GM21447 (cell line): ENCODE measurements at regions not wholly inside any gene's neighbourhood (a gene's known extent, or its start where the extent isn't known, plus 50 kb on each side); places are given as distances from the start of the nearest gene placed in this dataset.

Experiments
- ATAC-seq: cut with Tn5 transposase; IDR thresholded peaks from one replicate; pipeline ENCODE4 v1.9.1; 2021; ENCODE audit not compliant: unreplicated experiment

GRCh38 chr15:97077975-97078374 lies 747.5 kb downstream of the NR2F2 start:
- ATAC-seq, result no peak

DNA sequence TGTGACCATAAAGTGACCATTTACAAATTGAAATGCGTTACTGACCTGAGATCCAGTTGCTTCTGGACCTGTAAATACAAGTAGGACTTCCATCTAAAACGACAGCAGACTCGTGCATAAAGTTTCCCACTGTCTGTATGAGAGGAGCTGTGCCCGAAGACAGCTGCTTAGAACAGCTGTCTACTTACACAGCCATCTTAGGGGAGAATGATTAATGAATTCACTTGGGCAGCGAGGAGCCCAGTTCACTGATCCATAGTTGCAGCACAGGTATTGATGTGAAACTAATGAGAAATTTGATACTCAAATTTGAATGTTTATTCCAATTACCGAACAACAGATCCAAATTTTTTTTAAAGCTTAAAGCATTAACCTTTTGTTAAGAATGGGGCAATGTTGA lies 748.1 kb downstream of the NR2F2 start:
- ATAC-seq, result no peak

- ATAC-seq, result no peak
Measured at GRCh38 chr15:97081666-97082226, 751.2 kb downstream of the NR2F2 start.

DNA sequence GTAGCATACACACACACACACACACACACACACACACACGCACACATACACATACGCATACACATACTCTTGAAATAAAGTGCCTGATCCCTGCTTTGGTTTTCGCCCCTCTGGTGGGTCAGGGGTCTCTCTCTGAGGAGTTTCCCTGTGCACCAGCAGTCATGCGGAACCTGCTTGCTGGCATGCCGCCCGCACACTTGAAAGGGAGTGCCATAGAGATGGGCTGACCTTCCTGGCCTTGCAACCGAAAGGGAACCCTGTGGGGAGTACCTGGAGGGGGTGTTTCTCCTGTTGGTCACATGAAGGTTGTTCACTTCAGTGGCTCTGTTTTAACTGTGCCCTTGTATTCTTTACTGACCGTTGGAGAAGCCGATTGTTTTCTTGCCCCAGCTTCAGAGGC lies 752.3 kb downstream of the NR2F2 start:
- no peak for ATAC-seq

- ATAC-seq, result no peak
Measured at GRCh38 chr15:97084650-97085049, 754.1 kb downstream of the NR2F2 start.

GRCh38 chr15:97085731-97086130 lies 755.2 kb downstream of the NR2F2 start:
- ATAC-seq, result no peak

GRCh38 chr15:97087006-97087741 lies 756.7 kb downstream of the NR2F2 start:
- ATAC-seq, result no peak

DNA sequence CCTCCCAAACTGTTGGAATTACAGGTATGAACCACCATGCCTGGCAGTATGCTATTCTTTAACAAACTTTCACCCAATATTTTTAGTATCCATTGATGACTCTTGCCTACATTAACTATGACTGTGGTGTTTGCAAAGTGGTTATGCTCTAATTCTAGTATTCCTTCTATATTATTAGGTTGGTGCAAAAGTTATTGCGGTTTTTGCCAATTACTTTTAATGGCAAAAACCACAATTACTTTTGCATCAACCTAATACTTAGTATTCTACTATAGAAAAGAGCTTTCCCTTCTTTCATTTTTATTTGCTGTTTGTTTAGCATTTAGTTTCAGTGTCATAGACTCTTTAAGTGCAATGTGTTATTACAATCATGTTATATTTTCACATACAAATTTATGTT lies 760.6 kb downstream of the NR2F2 start:
- ATAC-seq, result no peak

DNA sequence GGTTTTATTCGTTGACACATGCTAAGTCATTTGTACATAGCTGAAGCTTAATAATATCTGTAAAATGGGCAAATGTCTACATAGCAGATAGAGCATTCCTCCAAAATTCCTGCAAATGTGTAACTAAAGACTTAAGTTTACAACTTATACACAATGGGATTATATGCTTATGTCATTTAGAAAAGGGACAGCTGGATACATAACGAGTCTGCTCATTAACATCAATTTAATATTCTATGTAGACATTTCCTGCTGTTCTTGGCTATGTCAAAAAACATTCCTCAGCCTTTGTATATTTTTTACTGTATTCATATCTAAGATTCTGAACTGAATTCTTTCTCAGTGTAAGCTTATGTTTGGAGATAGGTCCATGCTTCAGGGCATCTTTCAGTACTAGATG lies 762.2 kb downstream of the NR2F2 start:
- no peak for ATAC-seq

- ATAC-seq, result no peak
Measured at GRCh38 chr15:97096303-97096835, 765.9 kb downstream of the NR2F2 start.

DNA sequence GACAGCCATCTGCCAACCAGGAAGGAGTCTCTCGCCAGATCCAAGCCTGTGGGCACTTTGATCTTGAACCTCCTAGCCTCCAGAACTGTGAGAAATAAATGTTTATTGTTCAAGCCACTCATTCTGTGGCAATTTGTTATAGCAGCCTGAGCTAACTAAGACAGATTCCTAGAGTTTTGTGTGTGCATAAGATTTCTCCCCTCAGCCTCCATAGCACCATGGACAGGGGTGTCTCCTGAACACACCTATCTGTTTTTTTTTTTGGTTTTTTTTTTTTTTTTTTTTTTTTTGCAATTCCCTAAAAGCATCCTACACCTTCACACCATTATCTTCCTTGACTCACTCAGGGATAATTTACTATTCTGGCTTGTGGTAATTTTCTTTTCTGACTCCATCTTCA lies 768.5 kb downstream of the NR2F2 start:
- no peak for ATAC-seq

- ATAC-seq, result no peak
Measured at GRCh38 chr15:97101572-97101971, 771.1 kb downstream of the NR2F2 start.

- no peak for ATAC-seq
Measured at GRCh38 chr15:97114900-97115760, 784.6 kb downstream of the NR2F2 start.

DNA sequence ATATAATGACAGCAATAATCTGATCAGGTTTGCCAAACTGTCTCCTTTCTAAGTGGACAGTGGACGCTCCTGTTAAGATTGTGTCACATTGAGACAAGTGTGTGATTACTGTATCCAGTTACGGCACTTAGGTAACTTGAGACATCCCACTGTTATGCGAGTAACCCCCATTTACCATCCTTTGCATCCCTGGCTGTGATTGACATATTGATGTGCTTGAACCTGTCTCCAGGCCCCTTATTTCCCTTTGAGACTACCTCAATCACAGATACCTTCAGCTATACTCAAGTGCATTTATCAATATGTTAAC lies 785.2 kb downstream of the NR2F2 start:
- no peak for ATAC-seq

GRCh38 chr15:97124790-97125189 lies 794.3 kb downstream of the NR2F2 start:
- ATAC-seq, result no peak

DNA sequence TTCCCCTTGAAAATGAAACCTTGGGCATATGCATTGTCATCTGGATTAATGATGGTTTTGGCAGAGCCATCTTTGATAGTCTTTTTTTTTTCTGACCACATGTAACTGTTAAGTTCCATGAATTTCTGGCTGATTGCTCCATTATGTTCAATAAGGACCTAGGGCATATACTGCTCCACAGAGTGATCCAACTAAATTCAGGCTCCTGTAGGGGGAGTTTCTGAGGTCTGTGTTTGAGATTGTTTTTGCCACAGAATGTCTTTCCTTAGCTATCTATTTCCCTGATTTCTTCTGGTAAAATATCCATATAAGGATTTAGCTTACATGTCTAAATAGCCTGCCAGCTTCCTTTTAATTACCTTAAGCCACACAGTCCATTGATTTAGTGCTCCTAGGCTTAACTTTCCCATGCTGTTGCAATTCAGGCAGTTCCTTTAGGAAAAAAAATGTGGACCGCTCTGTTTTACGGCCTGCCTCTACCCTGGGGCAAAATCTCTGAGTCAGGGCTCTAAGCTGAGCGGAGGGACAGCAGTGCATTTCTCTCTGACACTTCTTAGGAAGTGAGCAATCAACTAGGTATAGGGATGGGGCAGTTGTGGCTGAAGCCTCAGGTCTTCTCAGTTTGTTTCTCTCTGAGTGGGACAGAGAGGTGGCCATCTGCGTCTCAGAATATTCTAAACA lies 796.2 kb downstream of the NR2F2 start:
- no peak for ATAC-seq

DNA sequence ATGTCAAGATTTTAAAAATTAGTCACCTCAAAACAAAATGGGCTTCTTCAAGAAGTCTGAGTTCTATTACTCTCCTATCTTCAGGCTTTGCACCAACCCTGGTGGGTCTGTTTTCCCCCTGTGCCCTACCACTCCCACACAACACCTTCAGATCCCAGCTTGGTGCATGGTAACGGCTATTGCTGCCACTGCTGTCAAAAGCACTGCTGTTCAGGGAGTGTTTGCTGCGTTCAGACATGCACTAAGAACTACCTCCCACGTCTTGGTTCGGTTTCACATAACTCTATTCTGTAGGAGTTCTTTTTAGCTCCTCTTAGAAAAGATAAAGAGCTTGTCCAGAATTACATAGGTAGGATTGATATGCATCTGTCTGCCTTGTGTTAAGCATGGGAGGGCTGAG lies 799.2 kb downstream of the NR2F2 start:
- ATAC-seq, result no peak

DNA sequence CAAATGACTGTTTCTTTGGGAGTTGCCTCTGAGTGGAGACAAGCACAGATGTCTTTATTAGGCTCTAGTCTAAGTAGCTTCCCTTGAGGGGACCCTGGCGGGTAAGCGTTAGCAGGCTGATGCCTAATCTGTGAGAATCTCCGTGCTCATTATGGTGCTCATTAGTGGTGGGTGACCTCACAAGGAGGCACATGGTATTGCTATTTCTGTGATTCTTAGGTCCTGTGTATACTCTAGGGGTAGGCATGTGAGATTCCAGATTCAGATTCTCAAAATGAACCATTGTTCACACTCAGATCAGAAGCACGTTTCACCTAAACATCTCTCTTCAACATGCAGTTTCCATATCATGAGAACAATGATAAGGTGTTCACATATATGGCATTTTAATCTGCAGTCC lies 809.7 kb downstream of the NR2F2 start:
- no peak for ATAC-seq

DNA sequence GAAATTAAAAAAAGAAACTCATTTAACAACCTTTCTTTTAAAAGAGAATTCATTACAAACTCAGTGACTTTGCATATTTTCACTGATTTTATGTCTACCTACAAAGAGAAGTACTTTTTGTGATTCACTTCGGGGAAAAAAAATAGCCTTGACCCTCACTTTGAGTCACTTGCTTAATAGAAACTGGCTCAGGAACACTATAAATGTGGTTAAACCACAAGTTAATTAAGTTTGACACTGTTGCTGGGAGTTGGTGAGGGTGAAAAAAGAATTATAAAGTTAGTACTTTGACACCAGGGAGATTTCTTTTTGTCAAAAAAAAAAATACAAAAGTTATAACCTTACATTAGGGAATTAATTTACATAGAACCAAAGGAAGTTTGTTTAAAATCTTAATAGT lies 810.9 kb downstream of the NR2F2 start:
- no peak for ATAC-seq

DNA sequence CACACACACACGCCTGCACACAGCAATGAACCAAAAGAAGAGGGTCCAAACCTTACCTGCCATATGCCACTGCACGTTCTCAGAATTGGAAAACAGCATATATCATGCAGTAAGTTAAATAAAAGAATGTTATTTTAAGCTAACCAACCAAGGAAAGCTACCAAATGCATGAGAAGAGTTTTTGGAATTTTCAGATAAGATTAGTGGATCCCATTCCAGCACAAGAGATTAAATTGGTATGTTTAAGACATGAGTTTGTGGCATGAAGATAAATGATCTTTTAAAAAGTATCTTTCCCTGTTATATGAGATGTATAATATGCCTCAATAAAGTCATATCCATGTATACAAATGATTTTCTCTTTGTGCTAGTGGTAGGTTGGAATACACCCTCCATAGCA lies 811.4 kb downstream of the NR2F2 start:
- no peak for ATAC-seq

- no peak for ATAC-seq
Measured at GRCh38 chr15:97143592-97144376, 813.3 kb downstream of the NR2F2 start.
